ENCODE measurements at regions not wholly inside any gene's neighbourhood (a gene's known extent, or its start where the extent isn't known, plus 50 kb on each side); places are given as distances from the start of the nearest gene placed in this dataset.
"Not testable (repeated sequence)": the region's sequence is repeated elsewhere in the genome, so short reads cannot be mapped to it uniquely, and the experiment has no call there.

- no peaks in the 10 kb centered on the region for H3K4me1 ChIP-seq (ENCODE audit: control insufficient read depth in 5 of 5, insufficient read depth in 5 of 5, low read length in 5 of 5)
- ATAC-seq (ENCODE audit: insufficient read depth, low FRiP score) (no peak), DNase-seq (no peak)
- no peak overlapping the region for H3K4me3 ChIP-seq
- WGBS, 2 donors: 69 to 76% methylated on average over 4 of the region's 4 CpGs
- H3K9me3 ChIP-seq (ENCODE audit: control insufficient read depth in 4 of 4, insufficient read depth in 3 of 4, low read length in 3 of 4): no peaks in the 10 kb centered on the region
- H3K36me3 ChIP-seq (ENCODE audit: control insufficient read depth in 4 of 4, insufficient read depth in 4 of 4, low read length in 4 of 4): no peaks in the 10 kb centered on the region
- no peak overlapping the region for H3K27ac ChIP-seq (ENCODE audit: low read depth in 1 of 2, low read length in 1 of 2)
- TF ChIP-seq CTCF (IDR thresholded peaks at IDR 0.05; ENCODE audit: control extremely low read depth, extremely low read depth): no peak
- no peak overlapping the region for H3K9ac ChIP-seq (ENCODE audit: insufficient read depth in 1 of 2, low read length in 2 of 2)
- H3K27me3 ChIP-seq (ENCODE audit: control insufficient read depth in 3 of 3, insufficient read depth in 3 of 3, low read length in 2 of 3): no peaks in the 10 kb centered on the region
Measured at GRCh38 chr5:103744159-103744558, 181.6 kb upstream of the NUDT12 start.

- no peak overlapping the region for H3K27ac ChIP-seq (ENCODE audit: low read depth in 1 of 2, low read length in 1 of 2)
- no peak for TF ChIP-seq CTCF (IDR thresholded peaks at IDR 0.05; ENCODE audit: control extremely low read depth, extremely low read depth)
- no peak overlapping the region for H3K9ac ChIP-seq (ENCODE audit: insufficient read depth in 1 of 2, low read length in 2 of 2)
- ATAC-seq (ENCODE audit: insufficient read depth, low FRiP score) (no peak), DNase-seq (no peak)
- no peaks in the 10 kb centered on the region for H3K27me3 ChIP-seq (ENCODE audit: control insufficient read depth in 3 of 3, insufficient read depth in 3 of 3, low read length in 2 of 3)
- 79 to 91% methylated on average over 2 of the region's 2 CpGs for WGBS, 2 donors
- no peaks in the 10 kb centered on the region for H3K4me1 ChIP-seq (ENCODE audit: control insufficient read depth in 5 of 5, insufficient read depth in 5 of 5, low read length in 5 of 5)
- H3K9me3 ChIP-seq (ENCODE audit: control insufficient read depth in 4 of 4, insufficient read depth in 3 of 4, low read length in 3 of 4): no peaks in the 10 kb centered on the region
- no peak overlapping the region for H3K4me3 ChIP-seq
- no peaks in the 10 kb centered on the region for H3K36me3 ChIP-seq (ENCODE audit: control insufficient read depth in 4 of 4, insufficient read depth in 4 of 4, low read length in 4 of 4)
Measured at GRCh38 chr5:103743421-103743820, 180.8 kb upstream of the NUDT12 start.

DNA sequence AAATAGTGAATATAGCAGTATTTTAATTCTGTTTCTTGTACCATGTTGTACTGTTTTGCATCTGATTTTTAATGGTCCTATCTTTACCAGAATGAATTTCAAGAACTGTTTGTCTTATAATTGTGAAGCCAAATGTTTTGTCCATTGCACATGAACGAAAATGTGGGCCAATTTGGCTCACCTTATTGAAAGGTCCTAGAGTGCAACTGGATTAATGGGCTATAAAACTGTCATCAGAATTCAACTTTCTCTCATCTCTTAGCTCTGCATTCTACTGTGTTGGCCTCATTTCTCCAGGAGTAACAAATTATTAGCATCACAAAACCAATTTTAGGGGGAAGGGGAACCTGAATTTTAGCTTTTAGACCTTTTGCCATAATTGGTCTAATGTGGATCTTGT, 179.4 kb upstream of the NUDT12 start:
- H3K4me1 ChIP-seq (ENCODE audit: control insufficient read depth in 5 of 5, insufficient read depth in 5 of 5, low read length in 5 of 5): no peaks in the 10 kb centered on the region

GRCh38 chr5:103736343-103736742, 173.8 kb upstream of the NUDT12 start:
- ATAC-seq (ENCODE audit: insufficient read depth, low FRiP score); H3K4me3 ChIP-seq: not testable (repeated sequence)
- 90 to 92% methylated on average over 8 of the region's 8 CpGs for WGBS, 2 donors

More for the DNA sequence above, 179.4 kb upstream of the NUDT12 start:
- no peak for TF ChIP-seq CTCF (IDR thresholded peaks at IDR 0.05; ENCODE audit: control extremely low read depth, extremely low read depth)
- no peak overlapping the region for H3K27ac ChIP-seq (ENCODE audit: low read depth in 1 of 2, low read length in 1 of 2)
- no peak overlapping the region for H3K4me3 ChIP-seq
- 57 to 58% methylated on average over 1 of the region's 1 CpG for WGBS, 2 donors
- no peak overlapping the region for H3K9ac ChIP-seq (ENCODE audit: insufficient read depth in 1 of 2, low read length in 2 of 2)
- DNase-seq (no peak), ATAC-seq (ENCODE audit: insufficient read depth, low FRiP score) (no peak)
- H3K36me3 ChIP-seq (ENCODE audit: control insufficient read depth in 4 of 4, insufficient read depth in 4 of 4, low read length in 4 of 4): no peaks in the 10 kb centered on the region
- no peaks in the 10 kb centered on the region for H3K27me3 ChIP-seq (ENCODE audit: control insufficient read depth in 3 of 3, insufficient read depth in 3 of 3, low read length in 2 of 3)
- H3K9me3 ChIP-seq (ENCODE audit: control insufficient read depth in 4 of 4, insufficient read depth in 3 of 4, low read length in 3 of 4): no peaks in the 10 kb centered on the region

More at GRCh38 chr5:103736343-103736742, 173.8 kb upstream of the NUDT12 start:
- H3K27ac ChIP-seq (ENCODE audit: low read depth in 1 of 2, low read length in 1 of 2); H3K4me1 ChIP-seq (ENCODE audit: control insufficient read depth in 5 of 5, insufficient read depth in 5 of 5, low read length in 5 of 5); H3K36me3 ChIP-seq (ENCODE audit: control insufficient read depth in 4 of 4, insufficient read depth in 4 of 4, low read length in 4 of 4); H3K9me3 ChIP-seq (ENCODE audit: control insufficient read depth in 4 of 4, insufficient read depth in 3 of 4, low read length in 3 of 4); H3K27me3 ChIP-seq (ENCODE audit: control insufficient read depth in 3 of 3, insufficient read depth in 3 of 3, low read length in 2 of 3); DNase-seq; H3K9ac ChIP-seq (ENCODE audit: insufficient read depth in 1 of 2, low read length in 2 of 2): not testable (repeated sequence)
